RWPE2 (cell line): ENCODE measurements at regions not wholly inside any gene's neighbourhood (a gene's known extent, or its start where the extent isn't known, plus 50 kb on each side); places are given as distances from the start of the nearest gene placed in this dataset.
A peak's percentile ranks its signal among the peaks of the same experiment; 100 is the strongest.

Experiments
- ATAC-seq: fragments of 200-7000 bp; cut with Tn5 transposase; 3 replicates; pipeline ENCODE4 v1.9.1; 2021; ENCODE audit warnings: low read depth
- DNase-seq: peaks from one replicate; pipeline ENCODE4 v3.0.0-alpha.2; 2020; ENCODE audit warnings: low spot score
- H3K27ac ChIP-seq: fragments of 450-650 bp; 2 replicates; pipeline ENCODE4 v1.5.1; 2017; ENCODE audit warnings: mild to moderate bottlenecking; ENCODE audit not compliant: poor library complexity, severe bottlenecking
- H3K27me3 ChIP-seq: fragments of 250-450 bp; sonication (Bioruptor Pico); 2 replicates; pipeline ENCODE4 v1.5.1; 2021; ENCODE audit warnings: mild to moderate bottlenecking, moderate library complexity; ENCODE audit not compliant: insufficient read depth, poor library complexity, severe bottlenecking
- H3K36me3 ChIP-seq: fragments of 250-450 bp; sonication (Bioruptor Pico); 2 replicates; pipeline ENCODE4 v1.5.1; 2020; ENCODE audit warnings: low read depth, mild to moderate bottlenecking, moderate library complexity
- H3K4me1 ChIP-seq: fragments of 250-450 bp; sonication (Bioruptor Pico); 2 replicates; pipeline ENCODE4 v1.5.1; 2021; ENCODE audit warnings: mild to moderate bottlenecking, moderate library complexity; ENCODE audit not compliant: insufficient read depth, poor library complexity, severe bottlenecking
- H3K4me3 ChIP-seq: fragments of 250-450 bp; sonication (Bioruptor Pico); 2 replicates; pipeline ENCODE4 v1.5.1; 2021; ENCODE audit warnings: mild to moderate bottlenecking, moderate library complexity; ENCODE audit not compliant: severe bottlenecking
- H3K9me3 ChIP-seq: fragments of 250-450 bp; sonication (Bioruptor Pico); 2 replicates; pipeline ENCODE4 v1.5.1; 2021; ENCODE audit warnings: mild to moderate bottlenecking, moderate library complexity; ENCODE audit not compliant: severe bottlenecking
- TF ChIP-seq, protein P1 (sequence below): fragments of 450-650 bp; IDR thresholded peaks from one replicate; pipeline ENCODE4 v1.5.1; 2017; ENCODE audit warnings: mild to moderate bottlenecking, moderate library complexity; ENCODE audit not compliant: poor library complexity, severe bottlenecking

DNA sequence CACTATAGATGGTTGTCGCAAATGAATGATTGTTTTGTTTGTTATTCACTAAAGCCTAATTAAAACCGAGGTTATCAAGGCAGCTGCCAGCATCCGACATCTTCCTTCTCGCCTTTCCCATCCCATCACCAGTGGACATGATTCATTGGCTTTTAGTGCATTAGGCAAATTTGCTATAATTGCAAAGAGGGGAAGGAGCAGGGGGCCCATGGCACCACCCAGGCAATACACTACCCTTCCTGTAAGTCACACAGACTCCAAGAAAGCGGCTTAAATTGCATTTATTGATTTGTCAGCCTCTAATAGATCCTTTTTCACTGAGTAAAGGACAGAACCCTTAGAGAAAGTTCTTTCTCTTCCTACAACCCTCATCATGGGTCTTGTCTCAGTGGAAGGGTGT, 169.2 kb upstream of the NCAM1 start:
- Histone ChIP-seq H3K4me3 (no peak overlapping the region), H3K4me1 (no peaks in the 10 kb centered on the region), H3K9me3 (no peaks in the 10 kb centered on the region), H3K27ac (no peak overlapping the region), H3K27me3 (no peaks in the 10 kb centered on the region), H3K36me3 (no peaks in the 10 kb centered on the region)
- ATAC-seq = no peak
- no peak for DNase-seq
- TF ChIP-seq, protein P1, sequence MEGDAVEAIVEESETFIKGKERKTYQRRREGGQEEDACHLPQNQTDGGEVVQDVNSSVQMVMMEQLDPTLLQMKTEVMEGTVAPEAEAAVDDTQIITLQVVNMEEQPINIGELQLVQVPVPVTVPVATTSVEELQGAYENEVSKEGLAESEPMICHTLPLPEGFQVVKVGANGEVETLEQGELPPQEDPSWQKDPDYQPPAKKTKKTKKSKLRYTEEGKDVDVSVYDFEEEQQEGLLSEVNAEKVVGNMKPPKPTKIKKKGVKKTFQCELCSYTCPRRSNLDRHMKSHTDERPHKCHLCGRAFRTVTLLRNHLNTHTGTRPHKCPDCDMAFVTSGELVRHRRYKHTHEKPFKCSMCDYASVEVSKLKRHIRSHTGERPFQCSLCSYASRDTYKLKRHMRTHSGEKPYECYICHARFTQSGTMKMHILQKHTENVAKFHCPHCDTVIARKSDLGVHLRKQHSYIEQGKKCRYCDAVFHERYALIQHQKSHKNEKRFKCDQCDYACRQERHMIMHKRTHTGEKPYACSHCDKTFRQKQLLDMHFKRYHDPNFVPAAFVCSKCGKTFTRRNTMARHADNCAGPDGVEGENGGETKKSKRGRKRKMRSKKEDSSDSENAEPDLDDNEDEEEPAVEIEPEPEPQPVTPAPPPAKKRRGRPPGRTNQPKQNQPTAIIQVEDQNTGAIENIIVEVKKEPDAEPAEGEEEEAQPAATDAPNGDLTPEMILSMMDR = no peak

DNA sequence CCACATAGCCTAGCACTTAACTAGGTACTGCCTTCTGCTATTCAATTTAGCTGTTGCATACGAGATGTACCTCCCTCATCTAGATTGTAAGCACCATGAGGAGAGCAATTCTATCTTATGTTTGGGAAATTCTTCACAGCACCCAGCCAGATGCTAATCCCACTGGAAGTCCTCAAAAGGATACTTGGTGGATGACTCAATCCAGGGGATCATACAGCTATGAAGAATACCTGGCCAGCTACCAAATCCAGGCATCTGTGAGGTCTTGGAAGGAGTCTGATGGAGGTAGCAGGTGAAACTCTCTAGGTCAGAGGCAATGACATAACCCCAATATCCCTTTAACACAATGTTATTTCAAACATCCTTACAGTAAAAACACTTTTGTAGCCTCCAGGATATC, 167.8 kb upstream of the NCAM1 start:
- TF ChIP-seq, protein P1 = no peak
- H3K4me1 ChIP-seq = no peaks in the 10 kb centered on the region

DNA sequence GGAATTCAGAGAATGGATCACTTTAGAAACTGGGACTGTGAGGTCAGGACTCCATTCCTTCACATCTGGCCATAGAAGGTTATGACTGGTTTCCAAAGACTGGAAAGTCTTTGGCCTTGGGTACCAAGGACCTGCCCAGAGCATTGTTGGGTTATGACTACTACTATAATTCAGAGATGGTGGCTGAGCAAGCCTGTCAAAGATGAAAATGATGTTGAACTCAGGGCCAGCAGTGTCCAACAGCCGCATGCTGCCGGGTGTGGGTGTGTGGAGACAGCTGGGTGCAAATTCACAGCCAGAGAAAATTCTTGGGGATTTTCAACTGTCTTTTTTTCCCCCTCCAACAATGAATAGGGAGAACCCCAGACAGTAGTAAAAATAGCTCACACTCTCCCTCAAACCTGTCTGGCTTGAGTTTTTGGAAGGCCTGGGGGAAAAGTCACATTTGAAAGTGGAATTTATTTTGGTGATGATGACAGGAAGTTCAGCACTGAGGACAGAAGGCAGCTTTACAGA, 166.8 kb upstream of the NCAM1 start:
- Histone ChIP-seq H3K36me3 (no peaks in the 10 kb centered on the region), H3K4me1 (no peaks in the 10 kb centered on the region), H3K9me3 (no peaks in the 10 kb centered on the region), H3K27ac (no peak overlapping the region), H3K27me3 (no peaks in the 10 kb centered on the region), H3K4me3 (no peak overlapping the region)
- no peak for DNase-seq
- ATAC-seq = no peak
- TF ChIP-seq, protein P1 = no peak

More for the DNA sequence above, 167.8 kb upstream of the NCAM1 start:
- no peaks in the 10 kb centered on the region for H3K36me3 ChIP-seq
- ATAC-seq (0 out of 3 replicates have a peak, but pooled peaks have one; percentile 40), DNase-seq (no peak)
- no peaks in the 10 kb centered on the region for H3K9me3 ChIP-seq
- H3K27ac ChIP-seq = no peak overlapping the region
- no peak overlapping the region for H3K4me3 ChIP-seq
- H3K27me3 ChIP-seq = no peaks in the 10 kb centered on the region

DNA sequence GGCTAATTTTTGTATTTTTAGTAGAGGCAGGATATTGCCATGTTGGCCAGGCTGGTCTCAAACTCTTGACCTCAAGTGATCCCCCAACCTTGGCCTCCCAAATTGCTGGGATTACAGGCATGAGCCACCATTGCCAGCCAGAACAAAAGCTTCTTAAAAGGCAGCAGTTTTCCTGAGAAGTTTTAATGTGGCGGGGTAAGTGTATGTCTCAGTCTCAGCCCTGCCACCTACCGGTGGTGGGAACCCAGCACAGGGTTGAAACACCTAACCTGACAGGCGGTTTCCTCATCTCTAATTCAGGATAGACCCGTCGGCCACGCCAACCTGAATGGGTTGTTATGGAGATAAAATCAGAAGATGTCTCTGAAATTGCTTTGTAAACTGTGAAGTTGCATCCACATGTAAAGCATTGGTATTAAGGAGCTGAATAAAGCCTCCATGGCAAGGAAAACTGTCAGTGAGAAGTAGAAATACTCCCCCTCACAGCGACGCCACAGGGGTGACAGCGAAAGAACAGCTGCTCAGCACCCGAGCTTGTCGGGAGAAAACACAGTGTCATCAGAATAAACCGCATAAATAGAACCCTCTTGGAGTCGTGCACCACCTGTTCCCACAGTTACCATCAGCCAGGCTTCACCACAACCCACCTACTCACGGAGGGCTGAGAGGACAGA, 165.9 kb upstream of the NCAM1 start:
- DNase-seq (no peak), ATAC-seq (peak; percentile 73; the same call in 2 of the 3 replicates)
- H3K27me3 ChIP-seq = no peaks in the 10 kb centered on the region
- H3K36me3 ChIP-seq = no peaks in the 10 kb centered on the region
- no peaks in the 10 kb centered on the region for H3K9me3 ChIP-seq
- no peaks in the 10 kb centered on the region for H3K4me1 ChIP-seq
- TF ChIP-seq, protein P1 = peak; percentile 70
- H3K4me3 ChIP-seq = no peak overlapping the region
- no peak overlapping the region for H3K27ac ChIP-seq

DNA sequence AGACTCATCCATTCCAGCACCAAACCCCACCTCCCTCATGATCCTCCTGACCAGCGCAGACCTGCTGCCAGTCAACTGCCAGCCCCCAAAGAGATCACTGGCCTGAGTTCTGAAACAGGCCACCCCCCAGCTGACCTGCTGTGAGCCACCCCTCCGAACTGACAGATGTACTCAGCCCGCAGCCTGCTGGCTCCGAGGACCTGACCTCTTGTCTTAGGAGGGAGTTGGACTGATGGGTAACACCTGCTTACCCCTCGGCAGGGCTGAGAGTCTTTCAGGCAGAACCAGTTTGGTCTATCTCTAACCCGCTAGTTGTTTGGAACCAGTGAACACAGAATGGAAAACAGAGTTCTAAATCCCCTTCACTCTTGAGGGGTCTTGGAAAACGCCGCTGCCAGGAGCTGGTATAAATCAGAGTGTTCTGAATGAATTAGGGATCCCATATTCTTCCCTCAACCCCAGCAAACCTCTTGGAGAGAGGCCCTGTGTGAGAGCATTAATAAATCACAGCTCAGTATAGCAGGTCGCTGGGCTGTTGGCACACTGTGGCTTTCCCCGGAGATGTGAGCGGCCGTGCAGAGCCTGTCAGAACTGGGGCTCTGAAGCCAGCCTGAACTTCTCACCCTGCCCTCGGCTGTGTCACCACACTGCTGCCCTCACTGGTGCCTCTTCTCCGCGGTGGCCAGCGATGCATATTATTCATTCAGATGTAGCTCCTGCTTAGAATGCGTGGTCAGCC, 165.1 kb upstream of the NCAM1 start:
- TF ChIP-seq, protein P1 = no peak
- no peak; the same call in 2 of the 3 replicates for ATAC-seq
- DNase-seq = no peak
- Histone ChIP-seq H3K9me3 (no peaks in the 10 kb centered on the region), H3K4me3 (no peak overlapping the region), H3K4me1 (no peaks in the 10 kb centered on the region), H3K36me3 (no peaks in the 10 kb centered on the region), H3K27me3 (no peaks in the 10 kb centered on the region), H3K27ac (no peak overlapping the region)
